H1 (cell line): ENCODE measurements at regions not wholly inside any gene's neighbourhood (a gene's known extent, or its start where the extent isn't known, plus 50 kb on each side); places are given as distances from the start of the nearest gene placed in this dataset.

Source experiments
- ATF2 ChIP-seq: IDR thresholded peaks from 2 replicates; pipeline ENCODE4 v1.6.1; 2012; ENCODE audit warnings: low read length, inconsistent platforms
- CHD7 ChIP-seq: fragments of 300-600 bp; sonication (generic); IDR thresholded peaks from 2 replicates; pipeline ENCODE4 v1.7.1; 2012; ENCODE audit warnings: low read length, moderate library complexity, mild to moderate bottlenecking, inconsistent platforms; ENCODE audit not compliant: insufficient replicate concordance
- CTCF ChIP-seq, 3 experiments: IDR thresholded peaks; 1 replicate in 2 of 3; 2 replicates in 1 of 3; pipeline versions ENCODE4 v1.5.1 to v1.6.1; 2011; ENCODE audit warnings: low read length in 3 of 3, mild to moderate bottlenecking in 3 of 3, inconsistent platforms in 2 of 3, low read depth in 1 of 3, moderate library complexity in 1 of 3; ENCODE audit not compliant: insufficient read depth in 1 of 3; ENCODE audit errors: control extremely low read depth in 1 of 3
- HDAC6 ChIP-seq: IDR thresholded peaks from one replicate; pipeline ENCODE4 v1.7.1; 2012; ENCODE audit warnings: low read depth, mild to moderate bottlenecking, inconsistent platforms, low read length, moderate library complexity
- KDM1A ChIP-seq: fragments of 200-600, 300-600 bp; sonication (generic); IDR thresholded peaks from 2 replicates; pipeline ENCODE4 v1.7.1; 2016; ENCODE audit warnings: mild to moderate bottlenecking, low read length, borderline replicate concordance
- SIX5 ChIP-seq: IDR thresholded peaks from 2 replicates; pipeline ENCODE4 v1.6.1; 2011; ENCODE audit warnings: mild to moderate bottlenecking, low read depth, low read length

GRCh38 chr16:76932541-76933211, 258.3 kb upstream of the MON1B start (continued):
- TF ChIP-seq CHD7, result no peak
- TF ChIP-seq HDAC6, result no peak
- no peak for TF ChIP-seq CTCF (IDR thresholded peaks at IDR 0.05; ENCODE audit: control extremely low read depth in 1 of 3, insufficient read depth in 1 of 3, low read depth in 1 of 3, low read length in 3 of 3)
- no peak for TF ChIP-seq KDM1A
- no peak for TF ChIP-seq SIX5
- TF ChIP-seq ATF2, result no peak
